ENCODE measurements at regions not wholly inside any gene's neighbourhood (a gene's known extent, or its start where the extent isn't known, plus 50 kb on each side); places are given as distances from the start of the nearest gene placed in this dataset.

DNA sequence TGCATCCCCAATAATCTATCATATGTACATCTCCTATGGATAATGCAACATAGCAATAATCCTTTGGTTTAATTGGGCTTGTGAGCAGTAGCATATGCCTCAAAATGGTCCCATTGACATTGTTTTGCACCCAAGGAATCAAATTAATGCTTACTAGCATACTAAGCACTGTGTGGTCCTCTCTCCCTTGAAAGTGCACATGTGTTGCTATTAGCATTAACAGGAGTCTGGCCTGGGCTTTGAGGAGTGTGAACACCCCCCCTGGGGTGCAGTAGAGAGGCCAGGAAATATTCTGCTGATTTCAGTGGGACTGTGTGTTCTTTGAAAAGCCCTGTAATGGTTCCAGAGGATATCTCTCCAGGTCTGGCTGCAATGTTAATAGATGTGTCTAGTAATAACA lies 1148.4 kb downstream of the VRK1 start:
- TF ChIP-seq ZFX (IDR thresholded peaks at IDR 0.05; ENCODE audit: borderline replicate concordance): no peak
- TF ChIP-seq, protein P1, sequence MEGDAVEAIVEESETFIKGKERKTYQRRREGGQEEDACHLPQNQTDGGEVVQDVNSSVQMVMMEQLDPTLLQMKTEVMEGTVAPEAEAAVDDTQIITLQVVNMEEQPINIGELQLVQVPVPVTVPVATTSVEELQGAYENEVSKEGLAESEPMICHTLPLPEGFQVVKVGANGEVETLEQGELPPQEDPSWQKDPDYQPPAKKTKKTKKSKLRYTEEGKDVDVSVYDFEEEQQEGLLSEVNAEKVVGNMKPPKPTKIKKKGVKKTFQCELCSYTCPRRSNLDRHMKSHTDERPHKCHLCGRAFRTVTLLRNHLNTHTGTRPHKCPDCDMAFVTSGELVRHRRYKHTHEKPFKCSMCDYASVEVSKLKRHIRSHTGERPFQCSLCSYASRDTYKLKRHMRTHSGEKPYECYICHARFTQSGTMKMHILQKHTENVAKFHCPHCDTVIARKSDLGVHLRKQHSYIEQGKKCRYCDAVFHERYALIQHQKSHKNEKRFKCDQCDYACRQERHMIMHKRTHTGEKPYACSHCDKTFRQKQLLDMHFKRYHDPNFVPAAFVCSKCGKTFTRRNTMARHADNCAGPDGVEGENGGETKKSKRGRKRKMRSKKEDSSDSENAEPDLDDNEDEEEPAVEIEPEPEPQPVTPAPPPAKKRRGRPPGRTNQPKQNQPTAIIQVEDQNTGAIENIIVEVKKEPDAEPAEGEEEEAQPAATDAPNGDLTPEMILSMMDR (IDR thresholded peaks at IDR 0.05): no peak
- H3K27ac ChIP-seq: no peak overlapping the region

DNA sequence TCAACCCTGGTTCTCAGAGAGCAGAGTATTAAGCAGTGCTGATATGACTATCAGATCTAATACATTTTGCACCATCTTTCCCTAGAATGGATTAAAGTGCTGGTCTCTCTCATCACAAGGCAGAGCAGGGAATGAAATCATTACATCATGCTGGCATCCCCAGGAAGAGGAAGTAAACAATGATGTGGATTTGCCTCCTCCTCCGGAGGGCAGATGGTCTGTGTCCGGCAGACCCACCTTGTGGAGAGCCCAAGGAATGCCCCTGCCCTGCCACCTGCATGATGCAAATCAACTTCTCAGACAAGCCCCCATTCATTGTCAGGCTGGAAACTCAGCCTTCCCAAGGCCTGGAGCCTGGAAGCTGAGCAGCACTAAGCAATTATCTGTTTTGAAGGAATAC lies 1149.1 kb downstream of the VRK1 start:
- TF ChIP-seq, protein P1 (IDR thresholded peaks at IDR 0.05): no peak
- TF ChIP-seq ZFX (IDR thresholded peaks at IDR 0.05; ENCODE audit: borderline replicate concordance): no peak
- no peak overlapping the region for H3K27ac ChIP-seq

DNA sequence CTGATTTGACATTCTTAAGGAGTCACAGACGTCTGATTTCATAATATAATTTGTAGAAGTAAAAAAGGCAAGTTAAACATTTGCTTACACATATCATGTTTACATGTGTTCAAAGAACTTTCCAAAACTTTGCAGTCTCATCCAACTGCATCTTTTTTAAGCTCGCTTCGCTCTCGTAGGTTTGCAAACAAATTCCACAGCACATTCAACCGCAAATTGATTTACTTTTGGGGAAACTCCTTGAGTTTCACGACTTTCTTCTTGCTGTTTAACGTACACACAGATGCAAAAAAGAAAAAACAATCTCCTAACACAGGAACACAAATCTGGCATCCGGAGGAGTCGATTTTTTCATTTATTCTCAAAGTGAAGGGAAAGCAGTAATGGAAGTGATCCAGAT lies 1149.5 kb downstream of the VRK1 start:
- TF ChIP-seq, protein P1 (IDR thresholded peaks at IDR 0.05): no peak
- no peak for TF ChIP-seq ZFX (IDR thresholded peaks at IDR 0.05; ENCODE audit: borderline replicate concordance)
- H3K27ac ChIP-seq: no peak overlapping the region

DNA sequence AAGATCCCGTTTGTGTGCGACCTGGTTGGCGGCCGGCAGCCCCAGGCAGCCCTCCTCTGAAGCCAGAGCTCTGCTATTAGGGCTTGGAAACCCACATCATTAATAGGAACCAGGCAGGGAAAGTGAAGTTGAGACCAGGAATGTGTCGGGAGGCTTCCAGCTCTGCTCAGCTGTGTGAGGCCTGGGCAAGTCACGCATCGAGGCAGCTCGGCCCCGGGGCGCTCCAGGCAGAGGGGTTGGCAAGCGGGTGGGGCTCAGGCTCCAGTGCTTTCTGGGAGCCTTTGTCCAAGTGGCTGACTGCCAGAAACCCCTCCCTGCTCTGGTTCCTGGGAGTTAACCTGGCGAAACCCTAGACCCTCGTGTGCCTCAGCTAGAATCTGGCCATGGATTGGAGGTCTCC lies 1151.7 kb downstream of the VRK1 start:
- no peak for TF ChIP-seq ZFX (IDR thresholded peaks at IDR 0.05; ENCODE audit: borderline replicate concordance)
- no peak overlapping the region for H3K27ac ChIP-seq

DNA sequence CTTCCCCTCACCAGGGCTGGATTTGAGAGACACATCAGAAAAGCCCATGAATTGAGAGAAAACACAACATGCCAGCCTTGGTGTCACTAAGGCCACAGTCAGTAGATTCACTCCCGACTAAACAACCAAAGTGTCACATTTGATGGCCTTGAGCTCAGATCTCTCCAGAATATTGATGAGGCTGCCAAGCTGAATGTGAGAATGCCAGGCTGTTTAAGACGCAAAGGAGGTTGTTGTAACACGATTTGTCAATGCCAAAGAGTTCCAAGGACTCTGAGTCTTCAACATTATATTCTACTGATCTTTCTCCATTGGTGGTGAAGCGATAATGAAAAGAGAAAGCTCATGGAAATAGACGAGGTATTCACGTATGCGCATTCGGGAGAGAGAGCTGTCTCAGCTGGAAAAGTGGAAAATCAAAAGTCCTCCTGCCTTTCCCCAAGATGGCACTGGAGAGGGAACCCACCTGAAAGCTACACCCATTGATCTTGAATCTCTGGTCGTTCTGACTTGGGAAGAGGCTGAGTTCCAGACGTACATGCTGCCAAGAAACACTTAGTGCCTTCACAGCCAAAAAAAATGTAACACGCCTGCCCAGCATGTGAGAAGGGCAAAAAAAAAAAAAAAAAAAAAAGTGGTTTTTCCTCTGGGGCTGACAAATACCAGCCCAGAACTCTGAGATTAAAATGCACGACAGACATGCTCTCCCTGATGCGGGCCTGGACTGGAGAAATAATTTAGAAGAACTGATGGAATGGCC lies 1159.6 kb downstream of the VRK1 start:
- TF ChIP-seq, protein P1 (IDR thresholded peaks at IDR 0.05): no peak
- TF ChIP-seq ZFX (IDR thresholded peaks at IDR 0.05; ENCODE audit: borderline replicate concordance): no peak

DNA sequence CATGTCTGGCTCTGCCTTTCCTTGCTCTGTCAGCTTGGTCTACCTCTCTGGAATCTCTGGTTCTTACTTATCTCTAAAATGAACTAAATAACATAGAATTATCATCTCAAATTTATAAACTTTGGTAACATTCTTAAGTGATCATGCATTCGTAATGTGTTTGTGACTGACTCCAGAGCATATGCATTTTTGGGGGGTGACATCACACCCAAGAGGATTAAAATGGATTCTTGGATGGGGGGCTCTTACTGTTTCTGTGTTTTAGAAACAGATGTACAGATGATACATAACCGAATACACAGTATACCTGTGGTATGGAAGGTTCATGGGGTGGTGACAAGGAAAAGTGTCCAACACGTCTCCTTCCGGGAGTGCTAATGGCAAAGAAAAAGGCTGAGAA lies 1162.1 kb downstream of the VRK1 start:
- no peak for TF ChIP-seq ZFX (IDR thresholded peaks at IDR 0.05; ENCODE audit: borderline replicate concordance)
- TF ChIP-seq, protein P1 (IDR thresholded peaks at IDR 0.05): no peak
- H3K27ac ChIP-seq: no peak overlapping the region

More for the DNA sequence above, 1159.6 kb downstream of the VRK1 start:
- H3K27ac ChIP-seq: no peak overlapping the region

DNA sequence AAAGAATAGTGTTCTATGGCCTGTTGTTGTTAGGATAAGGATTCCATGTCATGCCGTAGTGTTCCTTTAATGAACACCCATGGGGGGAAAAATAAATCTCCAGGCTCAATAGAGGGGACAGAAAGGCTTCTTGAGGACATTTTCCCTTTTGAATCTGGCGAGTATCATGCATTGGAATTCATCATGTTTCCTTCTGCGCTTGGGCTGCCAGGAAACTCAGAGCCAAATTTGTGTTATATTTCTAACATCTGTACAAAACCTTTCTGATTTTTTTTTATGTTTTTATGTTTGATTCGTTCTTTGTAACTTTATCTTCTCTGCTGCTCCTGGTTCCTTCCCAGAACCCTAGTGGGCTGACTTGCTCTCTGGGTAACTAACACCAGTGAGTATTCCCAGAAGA lies 1163.3 kb downstream of the VRK1 start:
- H3K27ac ChIP-seq: no peak overlapping the region
- no peak for TF ChIP-seq ZFX (IDR thresholded peaks at IDR 0.05; ENCODE audit: borderline replicate concordance)
- TF ChIP-seq, protein P1 (IDR thresholded peaks at IDR 0.05): no peak

DNA sequence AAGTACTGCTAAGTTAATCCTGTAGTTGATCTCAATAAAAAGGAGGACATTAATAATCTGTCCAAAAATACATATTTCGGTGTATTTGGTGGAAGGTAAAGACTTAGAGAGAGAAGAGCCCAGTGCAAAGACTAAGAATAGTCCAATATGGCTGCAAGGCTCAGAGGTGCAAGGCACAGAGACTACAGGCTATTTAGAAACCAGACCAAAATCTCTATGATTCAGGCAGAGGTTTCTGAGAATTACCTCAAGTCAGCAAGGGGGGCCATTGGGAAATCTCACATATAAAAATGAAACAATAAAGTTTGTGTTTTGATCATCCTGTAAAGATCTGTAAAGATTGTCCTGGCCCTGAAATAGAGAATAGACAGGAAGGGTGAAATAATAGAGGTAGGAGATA lies 1173.0 kb downstream of the VRK1 start:
- no peak overlapping the region for H3K27ac ChIP-seq
- TF ChIP-seq, protein P1 (IDR thresholded peaks at IDR 0.05): no peak
- no peak for TF ChIP-seq ZFX (IDR thresholded peaks at IDR 0.05; ENCODE audit: borderline replicate concordance)
